DND-41 (cell line): ENCODE measurements at regions not wholly inside any gene's neighbourhood (a gene's known extent, or its start where the extent isn't known, plus 50 kb on each side); places are given as distances from the start of the nearest gene placed in this dataset.
"Not testable (repeated sequence)": the region's sequence is repeated elsewhere in the genome, so short reads cannot be mapped to it uniquely, and the experiment has no call there.

ENCODE experiments used
- ATAC-seq: fragments of 200-7000 bp; cut with Tn5 transposase; 3 replicates; pipeline ENCODE4 v1.9.1; 2021; ENCODE audit warnings: low read depth; ENCODE audit not compliant: insufficient read depth
- DNase-seq: peaks from one replicate; pipeline ENCODE4 v3.0.0-alpha.2; 2020
- H2AFZ ChIP-seq: 2 replicates; pipeline ENCODE4 v1.6.0; 2012; ENCODE audit warnings: low read depth, low read length
- H3K27ac ChIP-seq: 2 replicates; pipeline ENCODE4 v1.5.1; 2012; ENCODE audit warnings: low read length, inconsistent platforms
- H3K27me3 ChIP-seq: fragments of 200-600 bp; sonication (generic); 2 replicates; pipeline ENCODE4 v1.6.0; 2012; ENCODE audit warnings: low read length, mild to moderate bottlenecking, inconsistent platforms; ENCODE audit not compliant: insufficient read depth, poor library complexity
- H3K36me3 ChIP-seq: 2 replicates; pipeline ENCODE4 v1.5.1; 2012; ENCODE audit warnings: low read length, inconsistent platforms; ENCODE audit not compliant: insufficient read depth
- H3K4me1 ChIP-seq: 2 replicates; pipeline ENCODE4 v1.5.1; 2012; ENCODE audit warnings: mild to moderate bottlenecking, low read length; ENCODE audit not compliant: insufficient read depth
- H3K4me2 ChIP-seq: 2 replicates; pipeline ENCODE4 v1.6.0; 2012; ENCODE audit warnings: mild to moderate bottlenecking, moderate library complexity, low read length, inconsistent platforms; ENCODE audit not compliant: insufficient read depth
- H3K4me3 ChIP-seq, 2 experiments: fragments of 200-600 bp in 1 of 2; shearing (Covaris generic) in 1 of 2; 2 replicates each; pipeline ENCODE4 v1.5.1; 2012 to 2016; ENCODE audit warnings: inconsistent platforms in 2 of 2, low read length in 2 of 2, mild to moderate bottlenecking in 2 of 2, low read depth in 1 of 2, moderate library complexity in 1 of 2
- H3K79me2 ChIP-seq: 2 replicates; pipeline ENCODE4 v1.6.0; 2012; ENCODE audit warnings: low read length, inconsistent platforms; ENCODE audit not compliant: insufficient read depth
- H3K9ac ChIP-seq: 2 replicates; pipeline ENCODE4 v1.6.0; 2012; ENCODE audit warnings: low read depth, mild to moderate bottlenecking, inconsistent platforms, low read length, moderate library complexity
- H3K9me3 ChIP-seq: 2 replicates; pipeline ENCODE4 v1.5.1; 2012; ENCODE audit warnings: low read length, moderate library complexity, mild to moderate bottlenecking, inconsistent platforms; ENCODE audit not compliant: insufficient read depth, severe bottlenecking
- H4K20me1 ChIP-seq: 2 replicates; pipeline ENCODE4 v1.6.0; 2012; ENCODE audit warnings: low read length; ENCODE audit not compliant: insufficient read depth

DNA sequence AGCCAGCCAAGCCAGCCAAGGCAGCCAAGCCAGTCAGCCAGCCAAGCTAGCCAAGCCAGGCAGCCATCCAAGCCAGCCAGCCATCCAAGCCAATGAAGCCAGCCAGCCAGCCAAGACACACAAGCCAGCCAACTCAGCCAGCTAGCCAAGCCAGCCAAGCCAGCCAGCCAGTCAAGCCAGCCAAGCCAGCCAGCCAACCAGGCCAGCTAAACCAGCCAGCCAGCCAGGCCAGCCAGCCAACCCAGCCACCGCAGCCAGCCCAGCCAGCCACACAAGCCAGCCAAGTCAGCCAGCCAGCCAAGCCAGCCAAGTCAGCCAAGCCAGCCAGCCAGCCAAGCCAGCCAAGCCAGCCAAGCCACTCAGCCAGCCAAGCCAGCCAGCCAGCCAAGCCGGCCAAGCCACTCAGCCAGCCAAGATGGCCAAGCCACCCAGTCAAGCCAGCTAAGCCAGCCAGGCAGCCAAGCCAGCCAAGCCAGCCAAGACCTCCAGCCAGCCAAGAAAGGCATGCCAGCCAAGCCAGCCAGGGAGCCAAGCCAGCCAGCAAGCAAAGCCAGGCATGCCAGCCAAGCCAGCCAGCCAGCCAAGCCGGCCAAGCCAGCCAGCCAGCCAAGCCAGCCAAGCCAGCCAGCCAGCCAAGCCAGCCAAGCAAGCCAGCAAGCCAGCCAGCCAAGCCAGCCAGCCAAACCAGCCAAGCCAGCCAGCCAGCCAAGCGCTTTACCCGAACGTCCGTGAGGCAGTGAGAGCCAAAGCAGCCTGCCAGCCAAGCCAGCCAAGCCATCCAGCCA is 335.7 kb upstream of the PLGLB2 start:
- not testable (repeated sequence) for DNase-seq, H3K4me3 ChIP-seq, H3K79me2 ChIP-seq, H3K36me3 ChIP-seq, H4K20me1 ChIP-seq, H3K4me2 ChIP-seq, H3K27ac ChIP-seq, H3K9me3 ChIP-seq, H3K4me1 ChIP-seq, ATAC-seq, H3K9ac ChIP-seq, H3K27me3 ChIP-seq, H2AFZ ChIP-seq

DNA sequence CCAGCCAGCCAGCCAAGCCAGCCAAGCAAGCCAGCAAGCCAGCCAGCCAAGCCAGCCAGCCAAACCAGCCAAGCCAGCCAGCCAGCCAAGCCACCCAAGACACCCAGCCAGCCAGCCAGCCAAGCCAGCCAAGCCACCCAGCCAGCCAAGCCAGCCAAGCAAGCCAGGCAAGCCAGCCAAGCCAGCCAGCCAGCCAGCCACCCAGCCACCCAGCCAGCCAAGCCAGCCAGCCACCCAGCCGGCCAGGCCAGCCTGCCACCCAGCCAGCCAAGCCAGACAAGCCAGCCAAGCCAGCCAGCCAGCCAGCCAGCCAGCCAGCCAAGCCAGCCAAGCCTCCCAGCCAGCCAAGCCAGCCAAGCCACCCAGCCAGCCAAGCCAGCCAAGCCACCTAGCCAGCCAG is 333.6 kb upstream of the PLGLB2 start:
- not testable (repeated sequence) for H3K4me1 ChIP-seq, H3K9me3 ChIP-seq, H2AFZ ChIP-seq, H3K36me3 ChIP-seq, H3K4me3 ChIP-seq, H3K4me2 ChIP-seq, DNase-seq, H3K27me3 ChIP-seq, H3K9ac ChIP-seq, ATAC-seq, H3K27ac ChIP-seq, H4K20me1 ChIP-seq, H3K79me2 ChIP-seq

DNA sequence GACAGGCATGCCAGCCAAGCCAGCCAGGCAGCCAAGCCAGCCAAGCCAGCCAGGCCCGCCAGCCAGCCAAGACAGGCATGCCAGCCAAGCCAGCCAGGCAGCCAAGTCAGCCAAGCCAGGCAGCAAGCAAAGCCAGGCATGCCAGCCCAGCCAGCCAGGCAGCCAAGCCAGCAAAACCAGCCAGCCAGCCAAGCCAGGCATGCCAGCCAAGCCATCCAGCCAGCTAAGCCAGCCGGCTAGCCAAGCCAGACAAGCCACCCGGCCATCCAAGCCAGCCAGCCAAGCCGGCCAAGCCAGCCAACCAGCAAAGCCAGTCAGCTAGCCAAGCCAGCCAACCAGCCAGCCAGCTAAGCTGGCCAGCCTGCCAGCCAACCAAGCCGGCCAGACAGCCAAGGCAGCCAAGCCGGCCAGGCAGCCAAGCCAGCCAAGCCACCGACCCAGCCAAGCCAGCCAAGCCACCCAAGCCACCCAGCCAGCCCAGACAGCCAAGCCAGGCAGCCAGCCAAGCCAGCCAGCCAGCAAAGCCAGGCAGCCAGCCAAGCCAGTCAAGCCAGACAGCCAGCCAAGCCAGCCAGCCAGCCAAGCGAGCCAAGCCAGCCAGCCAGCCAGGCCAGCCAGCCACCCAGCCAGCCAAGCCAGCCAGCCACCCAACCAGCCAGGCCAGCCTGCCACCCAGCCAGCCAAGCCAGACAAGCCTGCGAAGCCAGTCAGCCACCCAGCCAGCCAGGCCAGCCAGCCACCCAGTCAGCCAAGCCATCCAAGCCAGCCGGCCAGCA is 332.9 kb upstream of the PLGLB2 start:
- not testable (repeated sequence) for ATAC-seq, H2AFZ ChIP-seq, H4K20me1 ChIP-seq, H3K9ac ChIP-seq, H3K4me3 ChIP-seq, H3K4me1 ChIP-seq, H3K4me2 ChIP-seq, H3K36me3 ChIP-seq, DNase-seq, H3K27me3 ChIP-seq, H3K27ac ChIP-seq, H3K9me3 ChIP-seq, H3K79me2 ChIP-seq

DNA sequence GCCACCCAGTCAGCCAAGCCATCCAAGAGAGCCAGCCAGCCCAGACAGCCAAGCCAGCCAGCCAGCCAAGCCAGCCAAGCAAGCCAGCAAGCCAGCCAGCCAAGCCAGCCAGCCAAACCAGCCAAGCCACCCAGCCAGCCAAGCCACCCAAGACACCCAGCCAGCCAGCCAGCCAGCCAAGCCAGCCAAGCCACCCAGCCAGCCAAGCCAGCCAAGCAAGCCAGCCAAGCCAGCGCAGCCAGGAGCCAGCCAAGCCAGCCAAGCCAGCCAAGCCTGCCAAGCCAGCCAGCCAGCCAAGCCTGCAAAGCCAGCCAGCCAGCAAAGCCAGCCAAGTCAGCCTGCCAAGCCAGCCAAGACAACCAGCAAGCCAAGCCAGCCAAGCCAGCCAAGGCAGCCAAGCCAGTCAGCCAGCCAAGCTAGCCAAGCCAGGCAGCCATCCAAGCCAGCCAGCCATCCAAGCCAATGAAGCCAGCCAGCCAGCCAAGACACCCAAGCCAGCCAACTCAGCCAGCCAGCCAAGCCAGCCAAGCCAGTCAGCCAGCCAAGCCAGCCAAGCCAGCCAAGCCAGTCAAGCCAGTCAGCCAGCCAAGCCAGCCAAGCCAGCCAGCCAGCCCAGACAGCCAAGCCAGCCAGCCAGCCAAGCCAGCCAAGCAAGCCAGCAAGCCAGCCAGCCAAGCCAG is 332.2 kb upstream of the PLGLB2 start:
- not testable (repeated sequence) for DNase-seq, H3K79me2 ChIP-seq, H3K4me3 ChIP-seq, H2AFZ ChIP-seq, H3K4me1 ChIP-seq, H3K9ac ChIP-seq, H3K9me3 ChIP-seq, H4K20me1 ChIP-seq, H3K27me3 ChIP-seq, H3K4me2 ChIP-seq, H3K27ac ChIP-seq, H3K36me3 ChIP-seq, ATAC-seq

DNA sequence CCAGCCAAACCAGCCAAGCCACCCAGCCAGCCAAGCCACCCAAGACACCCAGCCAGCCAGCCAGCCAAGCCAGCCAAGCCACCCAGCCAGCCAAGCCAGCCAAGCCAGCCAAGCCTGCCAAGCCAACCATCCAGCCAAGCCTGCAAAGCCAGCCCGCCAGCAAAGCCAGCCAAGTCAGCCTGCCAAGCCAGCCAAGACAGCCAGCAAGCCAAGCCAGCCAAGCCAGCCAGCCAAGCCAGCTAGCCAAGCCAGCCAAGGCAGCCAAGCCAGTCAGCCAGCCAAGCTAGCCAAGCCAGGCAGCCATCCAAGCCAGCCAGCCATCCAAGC is 331.7 kb upstream of the PLGLB2 start:
- not testable (repeated sequence) for H3K27me3 ChIP-seq, H3K9ac ChIP-seq, H4K20me1 ChIP-seq, H3K36me3 ChIP-seq, H2AFZ ChIP-seq, DNase-seq, H3K9me3 ChIP-seq, ATAC-seq, H3K4me2 ChIP-seq, H3K79me2 ChIP-seq, H3K4me3 ChIP-seq, H3K27ac ChIP-seq, H3K4me1 ChIP-seq

DNA sequence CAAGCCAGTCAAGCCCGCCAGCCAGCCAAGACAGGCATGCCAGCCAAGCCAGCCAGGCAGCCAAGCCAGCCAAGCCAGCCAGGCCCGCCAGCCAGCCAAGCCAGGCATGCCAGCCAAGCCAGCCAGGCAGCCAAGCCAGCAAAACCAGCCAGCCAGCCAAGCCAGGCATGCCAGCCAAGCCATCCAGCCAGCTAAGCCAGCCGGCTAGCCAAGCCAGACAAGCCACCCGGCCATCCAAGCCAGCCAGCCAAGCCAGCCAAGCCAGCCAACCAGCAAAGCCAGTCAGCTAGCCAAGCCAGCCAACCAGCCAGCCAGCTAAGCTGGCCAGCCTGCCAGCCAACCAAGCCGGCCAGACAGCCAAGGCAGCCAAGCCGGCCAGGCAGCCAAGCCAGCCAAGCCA is 330.7 kb upstream of the PLGLB2 start:
- H3K9ac ChIP-seq, H3K4me2 ChIP-seq, H3K27ac ChIP-seq, H3K4me3 ChIP-seq, ATAC-seq, DNase-seq, H3K36me3 ChIP-seq, H3K9me3 ChIP-seq, H3K79me2 ChIP-seq, H4K20me1 ChIP-seq, H3K4me1 ChIP-seq, H2AFZ ChIP-seq, H3K27me3 ChIP-seq: not testable (repeated sequence)

DNA sequence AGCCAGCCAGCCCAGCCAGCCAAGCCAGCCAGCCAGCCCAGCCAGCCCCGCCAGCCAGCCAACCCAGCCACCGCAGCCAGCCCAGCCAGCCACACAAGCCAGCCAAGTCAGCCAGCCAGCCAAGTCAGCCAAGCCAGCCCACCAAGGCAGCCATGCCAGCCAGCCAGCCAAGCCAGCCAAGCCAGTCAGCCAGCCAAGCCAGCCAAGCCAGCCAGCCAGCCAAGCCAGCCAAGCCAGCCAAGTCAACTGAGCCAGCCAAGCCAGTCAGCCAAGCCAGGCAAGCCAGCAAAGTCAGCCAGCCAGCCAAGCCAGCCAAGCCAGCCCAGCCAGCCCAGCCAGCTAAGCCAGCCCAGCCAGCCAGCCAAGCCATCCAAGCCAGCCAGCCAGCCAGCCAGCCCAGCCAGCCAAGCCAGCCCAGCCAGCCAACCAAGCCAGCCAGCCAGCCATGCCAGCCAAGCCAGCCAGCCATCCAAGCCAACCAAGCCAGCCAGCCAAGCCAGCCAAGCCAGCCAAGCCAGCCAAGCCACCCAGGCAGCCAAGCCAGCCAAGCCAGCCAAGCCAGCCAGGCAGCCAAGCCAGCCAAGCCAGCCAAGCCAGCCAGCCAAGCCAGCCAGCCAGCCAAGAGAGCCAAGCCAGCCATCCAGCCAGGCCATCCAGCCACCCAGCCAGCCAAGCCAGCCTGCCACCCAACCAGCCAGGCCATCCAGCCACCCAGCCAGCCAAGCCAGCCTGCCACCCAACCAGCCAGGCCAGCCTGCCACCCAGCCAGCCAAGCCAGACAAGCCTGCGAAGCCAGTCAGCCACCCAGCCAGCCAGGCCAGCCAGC is 329.9 kb upstream of the PLGLB2 start:
- H3K36me3 ChIP-seq, H3K27ac ChIP-seq, H3K27me3 ChIP-seq, ATAC-seq, H3K4me3 ChIP-seq, H3K4me1 ChIP-seq, H3K9me3 ChIP-seq, H3K4me2 ChIP-seq, DNase-seq, H4K20me1 ChIP-seq, H3K9ac ChIP-seq, H3K79me2 ChIP-seq, H2AFZ ChIP-seq: not testable (repeated sequence)
